Suprapubic skin (tissue), 4 donors: ENCODE measurements at regions not wholly inside any gene's neighbourhood (a gene's known extent, or its start where the extent isn't known, plus 50 kb on each side); places are given as distances from the start of the nearest gene placed in this dataset.

ENCODE experiments used
- POLR2A ChIP-seq, 2 donors: fragments of 450-650 bp; IDR thresholded peaks; one replicate each; pipeline ENCODE4 v1.6.1; 2017; ENCODE audit warnings: antibody characterized with exemption in 2 of 2, mild to moderate bottlenecking in 2 of 2, moderate library complexity in 2 of 2
- POLR2AphosphoS5 ChIP-seq, 3 donors: sonication (generic); formaldehyde crosslinking; IDR thresholded peaks; one replicate each; pipeline ENCODE4 v1.6.1; 2017; ENCODE audit warnings: antibody characterized with exemption in 3 of 3
- TF ChIP-seq, protein P1 (sequence below), 2 donors: fragments of 200-600 bp in 1 of 2; fragments of 450-650 bp in 1 of 2; sonication (generic) in 1 of 2; IDR thresholded peaks; one replicate each; pipeline ENCODE4 v1.5.1; 2016 to 2019; ENCODE audit warnings: antibody characterized with exemption in 2 of 2, mild to moderate bottlenecking in 1 of 2, moderate library complexity in 1 of 2

DNA sequence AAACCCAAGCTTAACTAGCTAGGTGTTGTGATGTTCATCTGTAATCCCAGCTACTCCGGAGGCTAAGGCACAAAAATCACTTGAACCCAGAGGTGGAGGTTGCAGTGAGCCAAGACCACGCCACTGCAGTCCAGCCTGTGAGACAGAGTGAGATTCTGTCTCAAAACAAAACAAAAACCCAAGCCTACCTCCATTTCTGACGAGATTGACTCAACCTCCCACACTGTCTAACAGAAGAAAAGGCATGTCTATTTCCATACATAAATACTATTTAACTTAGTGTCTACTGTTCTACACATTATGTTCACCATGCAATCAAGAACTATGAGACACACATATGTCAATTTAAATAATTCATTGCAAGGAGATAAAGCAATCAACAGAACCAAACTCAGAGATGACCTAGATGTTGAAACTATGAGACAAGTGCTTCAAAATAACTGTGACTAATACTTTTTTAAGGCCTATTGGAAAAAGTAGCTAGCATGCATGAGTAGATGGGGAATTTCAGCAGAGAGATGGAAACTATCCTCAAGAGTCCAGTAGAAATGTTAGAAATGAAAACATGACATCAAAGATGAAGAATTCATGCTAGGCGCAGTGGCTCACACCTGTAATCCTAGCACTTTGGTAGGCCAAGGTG is 75.9 kb upstream of the DHRS4 start:
- TF ChIP-seq POLR2A (IDR thresholded peaks at IDR 0.05) (no peak), POLR2AphosphoS5 (IDR thresholded peaks at IDR 0.05) (no peak)
- TF ChIP-seq, protein P1, sequence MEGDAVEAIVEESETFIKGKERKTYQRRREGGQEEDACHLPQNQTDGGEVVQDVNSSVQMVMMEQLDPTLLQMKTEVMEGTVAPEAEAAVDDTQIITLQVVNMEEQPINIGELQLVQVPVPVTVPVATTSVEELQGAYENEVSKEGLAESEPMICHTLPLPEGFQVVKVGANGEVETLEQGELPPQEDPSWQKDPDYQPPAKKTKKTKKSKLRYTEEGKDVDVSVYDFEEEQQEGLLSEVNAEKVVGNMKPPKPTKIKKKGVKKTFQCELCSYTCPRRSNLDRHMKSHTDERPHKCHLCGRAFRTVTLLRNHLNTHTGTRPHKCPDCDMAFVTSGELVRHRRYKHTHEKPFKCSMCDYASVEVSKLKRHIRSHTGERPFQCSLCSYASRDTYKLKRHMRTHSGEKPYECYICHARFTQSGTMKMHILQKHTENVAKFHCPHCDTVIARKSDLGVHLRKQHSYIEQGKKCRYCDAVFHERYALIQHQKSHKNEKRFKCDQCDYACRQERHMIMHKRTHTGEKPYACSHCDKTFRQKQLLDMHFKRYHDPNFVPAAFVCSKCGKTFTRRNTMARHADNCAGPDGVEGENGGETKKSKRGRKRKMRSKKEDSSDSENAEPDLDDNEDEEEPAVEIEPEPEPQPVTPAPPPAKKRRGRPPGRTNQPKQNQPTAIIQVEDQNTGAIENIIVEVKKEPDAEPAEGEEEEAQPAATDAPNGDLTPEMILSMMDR (IDR thresholded peaks at IDR 0.05), result no peak
